HFFc6 (cell line): ENCODE measurements at regions not wholly inside any gene's neighbourhood (a gene's known extent, or its start where the extent isn't known, plus 50 kb on each side); places are given as distances from the start of the nearest gene placed in this dataset.

ENCODE experiments used
- DNase-seq: peaks from one replicate; pipeline ENCODE4 v3.0.0-alpha.2; 2018
- H3K27ac Mint-ChIP-seq: 2 replicates; pipeline ENCODE4 v1.8.0; 2020; ENCODE audit warnings: mild to moderate bottlenecking, mixed read lengths
- H3K27me3 Mint-ChIP-seq: 2 replicates; pipeline ENCODE4 v1.8.0; 2021; ENCODE audit warnings: mild to moderate bottlenecking, moderate library complexity, mixed read lengths; ENCODE audit not compliant: insufficient read depth
- H3K36me3 Mint-ChIP-seq: 2 replicates; pipeline ENCODE4 v1.8.0; 2021; ENCODE audit warnings: low read depth, mixed read lengths
- H3K4me1 Mint-ChIP-seq: 2 replicates; pipeline ENCODE4 v1.8.0; 2020; ENCODE audit warnings: low read depth, mixed read lengths
- H3K4me3 Mint-ChIP-seq: 2 replicates; pipeline ENCODE4 v1.8.0; 2020; ENCODE audit warnings: mild to moderate bottlenecking, moderate library complexity, mixed read lengths
- H3K9me3 Mint-ChIP-seq: 2 replicates; pipeline ENCODE4 v1.8.0; 2020; ENCODE audit warnings: mild to moderate bottlenecking, mixed read lengths
- TF ChIP-seq, protein P1 (sequence below): fragments of 200-600 bp; sonication (generic); IDR thresholded peaks from 2 replicates; pipeline ENCODE4 v1.5.0; 2021; ENCODE audit warnings: antibody characterized with exemption, mild to moderate bottlenecking

DNA sequence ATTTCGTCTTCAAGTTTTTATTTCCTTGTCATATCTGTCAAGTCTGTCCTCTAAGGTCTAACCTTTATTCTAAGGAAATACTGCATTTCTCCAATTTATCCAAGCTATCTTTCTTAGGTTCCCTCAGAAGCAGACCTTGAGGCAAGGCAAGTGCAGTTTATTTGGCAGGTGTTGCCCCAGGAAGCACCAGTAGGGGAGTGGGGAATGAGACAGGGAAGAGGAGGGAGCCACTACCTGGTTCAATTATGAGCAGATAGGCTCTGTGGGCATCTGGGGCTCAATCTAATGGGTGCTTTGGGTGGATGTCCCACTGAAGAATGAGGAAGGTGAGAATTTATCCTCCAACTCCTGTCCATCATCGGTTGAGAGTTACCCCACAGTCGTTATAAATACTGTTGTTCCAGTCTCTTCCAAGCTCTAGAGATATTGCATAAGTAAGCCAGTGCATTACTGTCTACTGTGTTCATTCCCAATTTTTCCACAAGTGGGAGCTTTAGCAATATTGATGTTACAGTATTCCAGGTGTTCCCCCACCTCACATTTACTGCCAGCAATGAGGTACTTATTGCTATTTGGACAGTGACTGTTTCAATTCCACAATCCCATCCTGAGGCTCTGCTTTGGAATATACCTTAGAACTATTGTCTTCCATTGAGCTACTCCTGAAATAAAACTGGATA, 154.9 kb upstream of the CEP126 start:
- no peak overlapping the region for H3K4me3 Mint-ChIP-seq
- H3K9me3 Mint-ChIP-seq = peaks cover 14% of the 10 kb centered on the region; the same call in 1 of the 2 replicates
- H3K27me3 Mint-ChIP-seq = no peaks in the 10 kb centered on the region
- no peak for DNase-seq
- H3K27ac Mint-ChIP-seq = no peak overlapping the region
- H3K36me3 Mint-ChIP-seq = no peaks in the 10 kb centered on the region
- TF ChIP-seq, protein P1, sequence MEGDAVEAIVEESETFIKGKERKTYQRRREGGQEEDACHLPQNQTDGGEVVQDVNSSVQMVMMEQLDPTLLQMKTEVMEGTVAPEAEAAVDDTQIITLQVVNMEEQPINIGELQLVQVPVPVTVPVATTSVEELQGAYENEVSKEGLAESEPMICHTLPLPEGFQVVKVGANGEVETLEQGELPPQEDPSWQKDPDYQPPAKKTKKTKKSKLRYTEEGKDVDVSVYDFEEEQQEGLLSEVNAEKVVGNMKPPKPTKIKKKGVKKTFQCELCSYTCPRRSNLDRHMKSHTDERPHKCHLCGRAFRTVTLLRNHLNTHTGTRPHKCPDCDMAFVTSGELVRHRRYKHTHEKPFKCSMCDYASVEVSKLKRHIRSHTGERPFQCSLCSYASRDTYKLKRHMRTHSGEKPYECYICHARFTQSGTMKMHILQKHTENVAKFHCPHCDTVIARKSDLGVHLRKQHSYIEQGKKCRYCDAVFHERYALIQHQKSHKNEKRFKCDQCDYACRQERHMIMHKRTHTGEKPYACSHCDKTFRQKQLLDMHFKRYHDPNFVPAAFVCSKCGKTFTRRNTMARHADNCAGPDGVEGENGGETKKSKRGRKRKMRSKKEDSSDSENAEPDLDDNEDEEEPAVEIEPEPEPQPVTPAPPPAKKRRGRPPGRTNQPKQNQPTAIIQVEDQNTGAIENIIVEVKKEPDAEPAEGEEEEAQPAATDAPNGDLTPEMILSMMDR = peak; percentile 26; the same call in 1 of the 2 replicates
- no peaks in the 10 kb centered on the region for H3K4me1 Mint-ChIP-seq

DNA sequence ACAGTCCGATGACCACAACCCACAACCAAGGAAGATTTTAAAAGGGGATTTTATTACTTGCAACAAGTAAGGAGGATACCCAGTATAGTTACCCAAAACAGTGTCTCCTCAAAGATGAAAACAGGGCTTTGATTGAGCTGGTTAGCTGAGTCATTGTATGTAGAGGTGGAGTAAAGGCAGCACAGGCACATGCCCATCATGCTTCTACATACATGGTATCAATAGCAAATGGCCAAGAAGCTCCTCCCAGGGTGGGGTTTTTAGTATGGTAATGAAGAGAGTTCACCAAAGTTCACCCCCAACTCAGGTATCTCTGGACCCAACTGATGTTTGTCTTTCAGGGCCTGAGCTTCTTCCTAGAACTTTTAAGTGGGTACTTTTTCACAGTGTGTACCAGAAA, 157.1 kb upstream of the CEP126 start:
- Mint-ChIP-seq H3K4me3 (no peak overlapping the region), H3K27ac (no peak overlapping the region), H3K9me3 (peaks cover 15% of the 10 kb centered on the region; the same call in 1 of the 2 replicates), H3K27me3 (no peaks in the 10 kb centered on the region), H3K36me3 (no peaks in the 10 kb centered on the region), H3K4me1 (no peaks in the 10 kb centered on the region)
- TF ChIP-seq, protein P1 = no peak
- no peak for DNase-seq

DNA sequence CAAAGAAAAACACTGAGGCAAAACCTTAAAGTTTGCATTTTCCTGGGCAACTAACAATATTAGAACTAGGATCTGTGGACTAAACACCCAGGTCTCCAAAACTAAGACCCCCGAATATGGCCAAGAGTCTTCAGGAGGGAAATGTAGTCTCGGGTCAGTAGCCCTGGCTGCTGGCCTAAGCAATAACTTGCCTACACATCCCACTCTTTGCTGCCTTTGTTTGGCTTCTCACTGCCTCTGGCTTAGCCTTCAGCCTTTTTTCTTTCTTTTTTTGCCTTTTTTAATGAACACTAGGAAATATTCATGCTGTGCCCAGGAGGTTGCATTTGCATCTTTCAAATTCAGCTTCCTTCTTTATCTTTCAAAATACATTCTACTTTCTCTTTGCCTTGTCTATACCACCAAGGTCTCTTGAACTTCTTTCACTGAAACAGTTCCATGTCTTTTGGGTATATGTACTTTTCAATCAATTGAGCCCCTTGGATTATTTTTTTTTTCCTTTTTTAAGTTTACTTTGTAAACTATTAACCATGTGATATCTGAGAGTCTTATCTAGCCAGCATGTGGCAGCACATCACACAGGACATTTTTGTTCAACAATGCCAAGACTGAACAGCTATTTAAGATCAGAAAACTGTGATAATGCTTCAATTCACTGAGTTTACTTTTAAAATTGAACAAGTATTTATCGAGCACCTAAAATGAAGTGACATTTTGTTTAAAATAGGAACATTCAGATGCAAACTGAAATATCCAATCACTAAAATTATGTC, 165.0 kb upstream of the TRPC6 start:
- Mint-ChIP-seq H3K4me3 (no peak overlapping the region; the same call in 1 of the 2 replicates), H3K36me3 (no peaks in the 10 kb centered on the region), H3K27me3 (no peaks in the 10 kb centered on the region), H3K4me1 (no peaks in the 10 kb centered on the region), H3K27ac (no peak overlapping the region), H3K9me3 (peaks cover 9% of the 10 kb centered on the region; the same call in 1 of the 2 replicates)
- TF ChIP-seq, protein P1 = no peak
- no peak for DNase-seq

DNA sequence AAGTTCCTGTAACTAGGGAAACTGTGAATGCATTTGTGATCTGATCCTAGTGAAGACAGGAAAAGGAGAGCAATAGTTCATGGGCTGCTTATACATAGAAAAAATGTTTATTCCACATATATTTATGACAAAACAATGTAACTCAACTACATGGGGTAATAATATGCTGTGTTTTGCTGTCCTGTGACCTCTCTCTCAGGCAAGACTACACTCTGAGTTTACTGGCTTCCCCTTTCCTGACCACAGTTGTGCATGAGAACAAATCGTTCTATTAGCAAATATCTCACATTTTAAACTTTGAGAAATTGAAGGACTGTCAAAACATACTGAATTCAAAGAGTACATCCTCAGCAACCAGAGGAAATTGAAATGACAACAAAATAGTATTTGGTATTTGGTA, 161.9 kb upstream of the TRPC6 start:
- no peak for DNase-seq
- Mint-ChIP-seq H3K4me3 (no peak overlapping the region), H3K9me3 (no peaks in the 10 kb centered on the region), H3K4me1 (no peaks in the 10 kb centered on the region), H3K27ac (no peak overlapping the region), H3K27me3 (no peaks in the 10 kb centered on the region), H3K36me3 (no peaks in the 10 kb centered on the region)
- TF ChIP-seq, protein P1 = no peak

DNA sequence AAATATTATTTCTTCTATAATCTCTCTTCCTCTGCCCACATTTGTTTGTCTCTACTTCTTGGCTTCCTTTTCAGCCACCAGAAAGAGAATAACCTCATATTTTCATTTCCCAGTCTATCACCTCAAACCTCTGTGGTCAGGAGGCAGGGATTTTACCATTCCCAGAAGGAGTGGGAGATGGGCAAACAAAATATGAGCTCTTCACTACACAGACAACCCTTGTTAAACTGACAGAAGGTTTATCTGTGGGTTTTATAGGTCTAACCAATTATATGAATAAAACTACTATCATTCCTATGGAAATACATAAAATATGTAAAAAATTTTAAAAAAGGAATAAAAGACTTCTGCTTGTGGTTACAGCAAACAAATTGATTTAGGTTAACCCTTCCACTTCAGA, 160.0 kb upstream of the TRPC6 start:
- Mint-ChIP-seq H3K27ac (no peak overlapping the region), H3K36me3 (no peaks in the 10 kb centered on the region), H3K4me1 (no peaks in the 10 kb centered on the region), H3K4me3 (no peak overlapping the region), H3K9me3 (no peaks in the 10 kb centered on the region), H3K27me3 (no peaks in the 10 kb centered on the region)
- DNase-seq = no peak
- TF ChIP-seq, protein P1 = no peak
